ENCODE measurements at regions not wholly inside any gene's neighbourhood (a gene's known extent, or its start where the extent isn't known, plus 50 kb on each side); places are given as distances from the start of the nearest gene placed in this dataset.

GRCh38 chr2:118609138-118609537, 238.3 kb downstream of the EN1 start:
- no peaks in the 10 kb centered on the region for H3K36me3 ChIP-seq
- no peaks in the 10 kb centered on the region for H3K4me1 ChIP-seq
- no peaks in the 10 kb centered on the region for H3K9me3 ChIP-seq (replicated peaks)
- no peak overlapping the region for H3K27ac ChIP-seq
- H3K27me3 ChIP-seq = no peaks in the 10 kb centered on the region
- no peak overlapping the region for H3K4me3 ChIP-seq
- DNase-seq = no peak

GRCh38 chr2:118607641-118608040, 239.8 kb downstream of the EN1 start:
- Histone ChIP-seq H3K9me3 (replicated peaks) (no peaks in the 10 kb centered on the region), H3K4me1 (no peaks in the 10 kb centered on the region), H3K27me3 (no peaks in the 10 kb centered on the region), H3K4me3 (no peak overlapping the region), H3K36me3 (no peaks in the 10 kb centered on the region), H3K27ac (no peak overlapping the region)
- no peak for DNase-seq

GRCh38 chr2:118604811-118605210, 242.6 kb downstream of the EN1 start:
- Histone ChIP-seq H3K4me1 (no peaks in the 10 kb centered on the region), H3K9me3 (replicated peaks) (no peaks in the 10 kb centered on the region), H3K27ac (no peak overlapping the region), H3K27me3 (no peaks in the 10 kb centered on the region), H3K36me3 (no peaks in the 10 kb centered on the region), H3K4me3 (no peak overlapping the region)
- DNase-seq = no peak

- Histone ChIP-seq H3K9me3 (replicated peaks) (no peaks in the 10 kb centered on the region), H3K27me3 (no peaks in the 10 kb centered on the region), H3K4me1 (no peaks in the 10 kb centered on the region), H3K36me3 (no peaks in the 10 kb centered on the region), H3K27ac (no peak overlapping the region), H3K4me3 (no peak overlapping the region)
- no peak for DNase-seq
Observed at GRCh38 chr2:118604371-118604770, 243.1 kb downstream of the EN1 start.

- Histone ChIP-seq H3K4me3 (no peak overlapping the region), H3K27me3 (no peaks in the 10 kb centered on the region), H3K9me3 (replicated peaks) (no peaks in the 10 kb centered on the region), H3K27ac (no peak overlapping the region), H3K36me3 (no peaks in the 10 kb centered on the region), H3K4me1 (no peaks in the 10 kb centered on the region)
- DNase-seq = no peak
Observed at GRCh38 chr2:118599141-118599540, 248.3 kb downstream of the EN1 start.

- no peaks in the 10 kb centered on the region for H3K9me3 ChIP-seq (replicated peaks)
Observed at GRCh38 chr2:118596620-118597019, 250.8 kb downstream of the EN1 start.

GRCh38 chr2:118593257-118593656, 254.2 kb downstream of the EN1 start:
- DNase-seq = no peak

More at GRCh38 chr2:118596620-118597019, 250.8 kb downstream of the EN1 start:
- no peak overlapping the region for H3K4me3 ChIP-seq
- H3K27me3 ChIP-seq = peaks cover 6% of the 10 kb centered on the region
- DNase-seq = no peak
- no peaks in the 10 kb centered on the region for H3K4me1 ChIP-seq
- H3K36me3 ChIP-seq = no peaks in the 10 kb centered on the region
- no peak overlapping the region for H3K27ac ChIP-seq

GRCh38 chr2:118591223-118591622, 256.2 kb downstream of the EN1 start:
- H3K4me1 ChIP-seq = no peaks in the 10 kb centered on the region
- DNase-seq = no peak
- no peak overlapping the region for H3K4me3 ChIP-seq
- peaks cover 6% of the 10 kb centered on the region for H3K27me3 ChIP-seq
- H3K36me3 ChIP-seq = no peaks in the 10 kb centered on the region
- no peak overlapping the region for H3K27ac ChIP-seq
- no peaks in the 10 kb centered on the region for H3K9me3 ChIP-seq (replicated peaks)

More at GRCh38 chr2:118593257-118593656, 254.2 kb downstream of the EN1 start:
- Histone ChIP-seq H3K36me3 (no peaks in the 10 kb centered on the region), H3K4me3 (no peak overlapping the region), H3K9me3 (replicated peaks) (no peaks in the 10 kb centered on the region), H3K4me1 (no peaks in the 10 kb centered on the region), H3K27me3 (peaks cover 6% of the 10 kb centered on the region), H3K27ac (no peak overlapping the region)

GRCh38 chr2:118589721-118590120, 257.7 kb downstream of the EN1 start:
- H3K27me3 ChIP-seq = peaks cover 7% of the 10 kb centered on the region
- no peak overlapping the region for H3K4me3 ChIP-seq
- H3K27ac ChIP-seq = no peak overlapping the region
- H3K4me1 ChIP-seq = no peaks in the 10 kb centered on the region
- no peak for DNase-seq
- H3K9me3 ChIP-seq (replicated peaks) = no peaks in the 10 kb centered on the region
- no peaks in the 10 kb centered on the region for H3K36me3 ChIP-seq

- DNase-seq = no peak
- Histone ChIP-seq H3K36me3 (no peaks in the 10 kb centered on the region), H3K4me1 (no peaks in the 10 kb centered on the region)
Observed at GRCh38 chr2:118588850-118589249, 258.6 kb downstream of the EN1 start.

GRCh38 chr2:118586312-118586711, 261.1 kb downstream of the EN1 start:
- no peak overlapping the region for H3K4me3 ChIP-seq
- no peaks in the 10 kb centered on the region for H3K9me3 ChIP-seq (replicated peaks)
- no peak for DNase-seq
- 0 out of 2 replicates have a peak, but pooled peaks cover 3% of the 10 kb centered on the region for H3K27me3 ChIP-seq
- H3K36me3 ChIP-seq = no peaks in the 10 kb centered on the region
- no peak overlapping the region for H3K27ac ChIP-seq
- H3K4me1 ChIP-seq = no peaks in the 10 kb centered on the region

More at GRCh38 chr2:118588850-118589249, 258.6 kb downstream of the EN1 start:
- Histone ChIP-seq H3K27me3 (peaks cover 8% of the 10 kb centered on the region), H3K27ac (no peak overlapping the region), H3K9me3 (replicated peaks) (no peaks in the 10 kb centered on the region), H3K4me3 (no peak overlapping the region)

GRCh38 chr2:118584877-118585276, 262.6 kb downstream of the EN1 start:
- Histone ChIP-seq H3K4me1 (no peaks in the 10 kb centered on the region), H3K27ac (no peak overlapping the region), H3K27me3 (0 out of 2 replicates have a peak, but pooled peaks cover 3% of the 10 kb centered on the region), H3K4me3 (no peak overlapping the region), H3K9me3 (replicated peaks) (no peaks in the 10 kb centered on the region), H3K36me3 (no peaks in the 10 kb centered on the region)
- no peak for DNase-seq

- H3K4me3 ChIP-seq = no peak overlapping the region
- no peaks in the 10 kb centered on the region for H3K9me3 ChIP-seq (replicated peaks)
- no peaks in the 10 kb centered on the region for H3K36me3 ChIP-seq
- DNase-seq = peak in 1 of 2 experiments; percentile 17
- no peak overlapping the region for H3K27ac ChIP-seq
- no peaks in the 10 kb centered on the region for H3K4me1 ChIP-seq
- 0 out of 2 replicates have a peak, but pooled peaks cover 3% of the 10 kb centered on the region for H3K27me3 ChIP-seq
Observed at GRCh38 chr2:118584062-118584749, 263.2 kb downstream of the EN1 start.

GRCh38 chr2:118582058-118582457, 265.4 kb downstream of the EN1 start:
- Histone ChIP-seq H3K4me3 (no peak overlapping the region), H3K27me3 (0 out of 2 replicates have a peak, but pooled peaks cover 3% of the 10 kb centered on the region), H3K9me3 (replicated peaks) (no peaks in the 10 kb centered on the region), H3K36me3 (no peaks in the 10 kb centered on the region), H3K27ac (no peak overlapping the region), H3K4me1 (no peaks in the 10 kb centered on the region)
- DNase-seq = no peak

GRCh38 chr2:118580651-118581050, 266.8 kb downstream of the EN1 start:
- Histone ChIP-seq H3K4me3 (no peak overlapping the region), H3K36me3 (no peaks in the 10 kb centered on the region), H3K27me3 (0 out of 2 replicates have a peak, but pooled peaks cover 3% of the 10 kb centered on the region), H3K27ac (no peak overlapping the region), H3K4me1 (no peaks in the 10 kb centered on the region), H3K9me3 (replicated peaks) (no peaks in the 10 kb centered on the region)
- no peak for DNase-seq

GRCh38 chr2:118580107-118580506, 267.3 kb downstream of the EN1 start:
- DNase-seq = no peak
- H3K27ac ChIP-seq = no peak overlapping the region

More at GRCh38 chr2:118580107-118580506, 267.3 kb downstream of the EN1 start:
- Histone ChIP-seq H3K4me1 (no peaks in the 10 kb centered on the region), H3K27me3 (0 out of 2 replicates have a peak, but pooled peaks cover 3% of the 10 kb centered on the region), H3K9me3 (replicated peaks) (no peaks in the 10 kb centered on the region), H3K4me3 (no peak overlapping the region), H3K36me3 (no peaks in the 10 kb centered on the region)

Data from SJCRH30 (cell line).